Stimulated activated naive CD8-positive, alpha-beta T cell treated with anti-CD3 and anti-CD28 coated beads, Interleukin-15, amount 100 ng/mL, for 72 hours (primary cell): ENCODE measurements at regions not wholly inside any gene's neighbourhood (a gene's known extent, or its start where the extent isn't known, plus 50 kb on each side); places are given as distances from the start of the nearest gene placed in this dataset.
"Not testable (repeated sequence)": the region's sequence is repeated elsewhere in the genome, so short reads cannot be mapped to it uniquely, and the experiment has no call there.

Experiments used
- ATAC-seq: fragments of 150-1000 bp; cut with Tn5 transposase; 2 replicates; pipeline ENCODE4 v1.10.0; 2021; ENCODE audit warnings: mild to moderate bottlenecking, moderate library complexity
- DNase-seq, 2 donors: peaks; one replicate each; pipeline ENCODE4 v3.0.0; 2021 to 2022
- H3K27ac Mint-ChIP-seq, 2 donors: one replicate each; pipeline ENCODE4 v1.8.0; 2022; ENCODE audit warnings: mild to moderate bottlenecking in 2 of 2, mixed read lengths in 2 of 2, moderate library complexity in 2 of 2
- H3K27me3 Mint-ChIP-seq: one replicate; pipeline ENCODE4 v1.8.0; 2022; ENCODE audit warnings: mixed read lengths
- H3K4me1 Mint-ChIP-seq: one replicate; pipeline ENCODE4 v1.8.0; 2022; ENCODE audit warnings: mild to moderate bottlenecking, mixed read lengths
- H3K4me3 Mint-ChIP-seq, 2 donors: one replicate each; pipeline ENCODE4 v1.8.0; 2022; ENCODE audit warnings: mild to moderate bottlenecking in 2 of 2, mixed read lengths in 2 of 2, moderate library complexity in 1 of 2
- H3K9me3 Mint-ChIP-seq, 2 donors: one replicate each; pipeline ENCODE4 v1.8.0; 2022; ENCODE audit warnings: mixed read lengths in 2 of 2

- not testable (repeated sequence) for H3K27me3 Mint-ChIP-seq, H3K4me1 Mint-ChIP-seq, H3K27ac Mint-ChIP-seq, H3K4me3 Mint-ChIP-seq, DNase-seq, H3K9me3 Mint-ChIP-seq, ATAC-seq
Measured at GRCh38 chr9:41779897-41780406, 349.3 kb downstream of the CNTNAP3B start.

- H3K4me3 Mint-ChIP-seq, H3K4me1 Mint-ChIP-seq, H3K27me3 Mint-ChIP-seq, ATAC-seq, H3K9me3 Mint-ChIP-seq, DNase-seq, H3K27ac Mint-ChIP-seq: not testable (repeated sequence)
Measured at GRCh38 chr9:41779192-41779591, 350.0 kb downstream of the CNTNAP3B start.

GRCh38 chr9:41778535-41779071, 350.6 kb downstream of the CNTNAP3B start:
- not testable (repeated sequence) for ATAC-seq, H3K27me3 Mint-ChIP-seq, H3K4me3 Mint-ChIP-seq, H3K27ac Mint-ChIP-seq, H3K4me1 Mint-ChIP-seq, H3K9me3 Mint-ChIP-seq, DNase-seq

GRCh38 chr9:41777536-41777935, 351.7 kb downstream of the CNTNAP3B start:
- H3K27me3 Mint-ChIP-seq, DNase-seq, H3K4me1 Mint-ChIP-seq, H3K9me3 Mint-ChIP-seq, H3K27ac Mint-ChIP-seq, ATAC-seq, H3K4me3 Mint-ChIP-seq: not testable (repeated sequence)

- H3K27me3 Mint-ChIP-seq, ATAC-seq: not testable (repeated sequence)
Measured at GRCh38 chr9:41772541-41772940, 356.7 kb downstream of the CNTNAP3B start.

GRCh38 chr9:41771693-41772092, 357.5 kb downstream of the CNTNAP3B start:
- not testable (repeated sequence) for H3K4me1 Mint-ChIP-seq, H3K9me3 Mint-ChIP-seq, ATAC-seq, H3K27me3 Mint-ChIP-seq, DNase-seq, H3K27ac Mint-ChIP-seq, H3K4me3 Mint-ChIP-seq

More at GRCh38 chr9:41772541-41772940, 356.7 kb downstream of the CNTNAP3B start:
- not testable (repeated sequence) for DNase-seq, H3K27ac Mint-ChIP-seq, H3K4me1 Mint-ChIP-seq, H3K9me3 Mint-ChIP-seq, H3K4me3 Mint-ChIP-seq

- not testable (repeated sequence) for H3K27ac Mint-ChIP-seq, ATAC-seq, H3K27me3 Mint-ChIP-seq, H3K4me3 Mint-ChIP-seq, DNase-seq, H3K9me3 Mint-ChIP-seq, H3K4me1 Mint-ChIP-seq
Measured at GRCh38 chr9:41754822-41755221, 374.4 kb downstream of the CNTNAP3B start.

GRCh38 chr9:41754403-41754802, 374.8 kb downstream of the CNTNAP3B start:
- not testable (repeated sequence) for H3K4me3 Mint-ChIP-seq, H3K27me3 Mint-ChIP-seq, ATAC-seq, H3K27ac Mint-ChIP-seq, H3K4me1 Mint-ChIP-seq, DNase-seq, H3K9me3 Mint-ChIP-seq

GRCh38 chr9:41741897-41742296, 387.3 kb downstream of the CNTNAP3B start:
- not testable (repeated sequence) for H3K27me3 Mint-ChIP-seq, DNase-seq, H3K27ac Mint-ChIP-seq, H3K4me3 Mint-ChIP-seq, ATAC-seq, H3K4me1 Mint-ChIP-seq, H3K9me3 Mint-ChIP-seq

- not testable (repeated sequence) for H3K27ac Mint-ChIP-seq, ATAC-seq, H3K9me3 Mint-ChIP-seq, H3K4me1 Mint-ChIP-seq, H3K27me3 Mint-ChIP-seq, DNase-seq, H3K4me3 Mint-ChIP-seq
Measured at GRCh38 chr9:41741173-41741572, 388.1 kb downstream of the CNTNAP3B start.

- not testable (repeated sequence) for H3K9me3 Mint-ChIP-seq, ATAC-seq, H3K4me3 Mint-ChIP-seq, H3K27ac Mint-ChIP-seq, H3K4me1 Mint-ChIP-seq, H3K27me3 Mint-ChIP-seq, DNase-seq
Measured at GRCh38 chr9:41738681-41739080, 390.5 kb downstream of the CNTNAP3B start.

- not testable (repeated sequence) for H3K4me1 Mint-ChIP-seq, ATAC-seq, DNase-seq, H3K4me3 Mint-ChIP-seq, H3K27me3 Mint-ChIP-seq, H3K9me3 Mint-ChIP-seq, H3K27ac Mint-ChIP-seq
Measured at GRCh38 chr9:41699190-41699589, 430.0 kb downstream of the CNTNAP3B start.

- H3K4me3 Mint-ChIP-seq, DNase-seq, H3K27ac Mint-ChIP-seq, ATAC-seq, H3K27me3 Mint-ChIP-seq, H3K4me1 Mint-ChIP-seq, H3K9me3 Mint-ChIP-seq: not testable (repeated sequence)
Measured at GRCh38 chr9:41697080-41697479, 432.1 kb downstream of the CNTNAP3B start.

- DNase-seq, ATAC-seq, H3K4me3 Mint-ChIP-seq, H3K4me1 Mint-ChIP-seq, H3K27me3 Mint-ChIP-seq, H3K27ac Mint-ChIP-seq, H3K9me3 Mint-ChIP-seq: not testable (repeated sequence)
Measured at GRCh38 chr9:41679312-41679711, 449.9 kb downstream of the CNTNAP3B start.

GRCh38 chr9:41663497-41664036, 465.7 kb downstream of the CNTNAP3B start:
- DNase-seq, H3K27me3 Mint-ChIP-seq, H3K9me3 Mint-ChIP-seq, ATAC-seq, H3K27ac Mint-ChIP-seq, H3K4me3 Mint-ChIP-seq, H3K4me1 Mint-ChIP-seq: not testable (repeated sequence)

GRCh38 chr9:41658706-41659105, 469.6 kb upstream of the ZNG1F start:
- DNase-seq, H3K9me3 Mint-ChIP-seq, H3K27ac Mint-ChIP-seq, H3K4me3 Mint-ChIP-seq, ATAC-seq: not testable (repeated sequence)
- H3K27me3 Mint-ChIP-seq: peaks cover 14% of the 10 kb centered on the region
- H3K4me1 Mint-ChIP-seq: peaks cover 16% of the 10 kb centered on the region

GRCh38 chr9:41658116-41658515, 469.0 kb upstream of the ZNG1F start:
- peaks cover 21% of the 10 kb centered on the region for H3K4me1 Mint-ChIP-seq
- not testable (repeated sequence) for H3K9me3 Mint-ChIP-seq, H3K4me3 Mint-ChIP-seq, H3K27ac Mint-ChIP-seq, DNase-seq, ATAC-seq
- peaks cover 14% of the 10 kb centered on the region for H3K27me3 Mint-ChIP-seq
